ENCODE measurements at regions not wholly inside any gene's neighbourhood (a gene's known extent, or its start where the extent isn't known, plus 50 kb on each side); places are given as distances from the start of the nearest gene placed in this dataset.

DNA sequence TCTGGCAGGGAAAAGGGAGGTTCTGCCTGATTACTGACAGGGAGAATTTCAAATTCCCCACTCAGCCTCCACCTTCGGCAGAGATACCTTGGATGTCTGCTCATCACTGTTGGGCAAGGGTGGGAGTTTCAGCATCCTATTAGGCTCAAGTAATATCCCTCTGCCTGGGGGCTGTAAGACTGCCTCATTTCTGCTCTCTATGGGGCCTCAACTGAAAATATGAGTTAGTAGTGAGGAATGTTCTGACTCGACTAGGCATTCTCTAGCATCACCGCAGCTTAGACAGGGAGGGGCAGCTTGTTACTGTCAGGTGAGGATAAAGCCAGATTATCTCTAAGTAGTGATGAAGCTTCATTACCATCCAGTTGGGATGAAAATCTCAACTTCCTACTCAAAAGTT is 87.7 kb upstream of the LRP1B start:
- DNase-seq (no peak), ATAC-seq (ENCODE audit: low read depth) (no peak)
- TF ChIP-seq EZH2 (IDR thresholded peaks at IDR 0.05; ENCODE audit: borderline replicate concordance, insufficient read depth, low read depth, low read length, poor library complexity, severe bottlenecking) = no peak
- TF ChIP-seq, protein P1, sequence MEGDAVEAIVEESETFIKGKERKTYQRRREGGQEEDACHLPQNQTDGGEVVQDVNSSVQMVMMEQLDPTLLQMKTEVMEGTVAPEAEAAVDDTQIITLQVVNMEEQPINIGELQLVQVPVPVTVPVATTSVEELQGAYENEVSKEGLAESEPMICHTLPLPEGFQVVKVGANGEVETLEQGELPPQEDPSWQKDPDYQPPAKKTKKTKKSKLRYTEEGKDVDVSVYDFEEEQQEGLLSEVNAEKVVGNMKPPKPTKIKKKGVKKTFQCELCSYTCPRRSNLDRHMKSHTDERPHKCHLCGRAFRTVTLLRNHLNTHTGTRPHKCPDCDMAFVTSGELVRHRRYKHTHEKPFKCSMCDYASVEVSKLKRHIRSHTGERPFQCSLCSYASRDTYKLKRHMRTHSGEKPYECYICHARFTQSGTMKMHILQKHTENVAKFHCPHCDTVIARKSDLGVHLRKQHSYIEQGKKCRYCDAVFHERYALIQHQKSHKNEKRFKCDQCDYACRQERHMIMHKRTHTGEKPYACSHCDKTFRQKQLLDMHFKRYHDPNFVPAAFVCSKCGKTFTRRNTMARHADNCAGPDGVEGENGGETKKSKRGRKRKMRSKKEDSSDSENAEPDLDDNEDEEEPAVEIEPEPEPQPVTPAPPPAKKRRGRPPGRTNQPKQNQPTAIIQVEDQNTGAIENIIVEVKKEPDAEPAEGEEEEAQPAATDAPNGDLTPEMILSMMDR (IDR thresholded peaks at IDR 0.05) = no peak
- Histone ChIP-seq H3K36me3 (replicated peaks in 1 of 2; ENCODE audit: control extremely low read depth in 1 of 2, control insufficient read depth in 1 of 2, extremely low read depth in 1 of 2, insufficient read depth in 2 of 2, low read length in 1 of 2) (no peaks in the 10 kb centered on the region), H2AFZ (ENCODE audit: insufficient read depth, low read depth, low read length, poor library complexity, severe bottlenecking) (no peak overlapping the region), H4K20me1 (ENCODE audit: control insufficient read depth, insufficient read depth, low read length, poor library complexity, severe bottlenecking) (no peaks in the 10 kb centered on the region), H3K27ac (ENCODE audit: low read length in 2 of 2) (no peak overlapping the region), H3K27me3 (replicated peaks in 1 of 4; ENCODE audit: control extremely low read depth in 1 of 4, control insufficient read depth in 3 of 4, insufficient read depth in 4 of 4, low read length in 3 of 4) (no peaks in the 10 kb centered on the region), H3K4me3 (ENCODE audit: control extremely low read depth in 1 of 5, extremely low read depth in 1 of 5, insufficient read depth in 1 of 5, low read depth in 2 of 5, low read length in 4 of 5) (no peak overlapping the region), H3K9ac (ENCODE audit: low read length) (no peak overlapping the region), H3K4me1 (ENCODE audit: control insufficient read depth in 2 of 2, insufficient read depth in 2 of 2, low read length in 2 of 2) (no peaks in the 10 kb centered on the region), H3K4me2 (replicated peaks; ENCODE audit: low read depth, low read length, poor library complexity, severe bottlenecking) (no peak overlapping the region), H3K79me2 (ENCODE audit: control insufficient read depth, insufficient read depth, low read length) (no peaks in the 10 kb centered on the region), H3K9me3 (ENCODE audit: control extremely low read depth in 1 of 3, control insufficient read depth in 2 of 3, insufficient read depth in 1 of 3, low read length in 2 of 3) (no peaks in the 10 kb centered on the region)
- no peaks in the 10 kb centered on the region for H3K4me1 Mint-ChIP-seq
- intact Hi-C loops (cut with micrococcal nuclease) = no loop called here
- no peaks in the 10 kb centered on the region for H3K9me3 Mint-ChIP-seq (ENCODE audit: insufficient read depth)
- no peaks in the 10 kb centered on the region for H3K27me3 Mint-ChIP-seq
- 100% methylated on average over 2 of the region's 3 CpGs for WGBS (ENCODE audit: insufficient coverage)
- ChIA-PET CTCF (no interaction called here), POLR2A (no interaction called here)
- no peak overlapping the region for H3K4me3 Mint-ChIP-seq
- no peak overlapping the region for H3K27ac Mint-ChIP-seq

DNA sequence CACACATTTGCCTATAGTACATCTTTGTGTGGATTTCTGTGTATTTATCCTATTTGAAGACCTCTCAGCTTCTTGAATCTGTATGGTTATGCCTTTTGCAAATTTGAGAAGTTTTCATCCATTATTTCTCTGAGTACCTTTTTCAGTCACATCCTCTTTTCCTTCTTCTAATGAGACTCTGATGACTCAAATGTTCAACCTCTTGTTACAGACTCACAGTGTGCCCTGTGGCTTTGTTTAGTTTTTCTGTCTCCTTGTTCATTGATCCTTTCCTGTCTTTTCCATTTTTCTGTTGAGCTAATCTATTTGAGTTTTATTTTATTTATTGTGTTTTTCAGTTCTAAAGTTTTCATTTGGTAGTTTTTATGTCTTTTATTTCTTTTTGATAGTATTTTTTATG is 87.0 kb upstream of the LRP1B start:
- ChIA-PET CTCF (no interaction called here), POLR2A (no interaction called here)
- no peak for ATAC-seq (ENCODE audit: low read depth)
- TF ChIP-seq, protein P1 (IDR thresholded peaks at IDR 0.05) = no peak
- no peak for TF ChIP-seq EZH2 (IDR thresholded peaks at IDR 0.05; ENCODE audit: borderline replicate concordance, insufficient read depth, low read depth, low read length, poor library complexity, severe bottlenecking)
- Mint-ChIP-seq H3K27ac (no peak overlapping the region), H3K4me1 (no peaks in the 10 kb centered on the region), H3K4me3 (no peak overlapping the region), H3K9me3 (ENCODE audit: insufficient read depth) (no peaks in the 10 kb centered on the region), H3K27me3 (no peaks in the 10 kb centered on the region)
- H3K79me2 ChIP-seq (ENCODE audit: control insufficient read depth, insufficient read depth, low read length) = no peaks in the 10 kb centered on the region
- no peaks in the 10 kb centered on the region for H3K9me3 ChIP-seq (ENCODE audit: control extremely low read depth in 1 of 3, control insufficient read depth in 2 of 3, insufficient read depth in 1 of 3, low read length in 2 of 3)
- H3K4me3 ChIP-seq (ENCODE audit: control extremely low read depth in 1 of 5, extremely low read depth in 1 of 5, insufficient read depth in 1 of 5, low read depth in 2 of 5, low read length in 4 of 5) = no peak overlapping the region
- intact Hi-C loops (cut with micrococcal nuclease) = no loop called here
- no peak overlapping the region for H3K4me2 ChIP-seq (replicated peaks; ENCODE audit: low read depth, low read length, poor library complexity, severe bottlenecking)
- no peaks in the 10 kb centered on the region for H3K4me1 ChIP-seq (ENCODE audit: control insufficient read depth in 2 of 2, insufficient read depth in 2 of 2, low read length in 2 of 2)
- H3K27ac ChIP-seq (ENCODE audit: low read length in 2 of 2) = no peak overlapping the region
- H4K20me1 ChIP-seq (ENCODE audit: control insufficient read depth, insufficient read depth, low read length, poor library complexity, severe bottlenecking) = no peaks in the 10 kb centered on the region
- DNase-seq = no peak
- no peaks in the 10 kb centered on the region for H3K27me3 ChIP-seq (replicated peaks in 1 of 4; ENCODE audit: control extremely low read depth in 1 of 4, control insufficient read depth in 3 of 4, insufficient read depth in 4 of 4, low read length in 3 of 4)
- no peak overlapping the region for H2AFZ ChIP-seq (ENCODE audit: insufficient read depth, low read depth, low read length, poor library complexity, severe bottlenecking)
- H3K36me3 ChIP-seq (replicated peaks in 1 of 2; ENCODE audit: control extremely low read depth in 1 of 2, control insufficient read depth in 1 of 2, extremely low read depth in 1 of 2, insufficient read depth in 2 of 2, low read length in 1 of 2) = no peaks in the 10 kb centered on the region
- no peak overlapping the region for H3K9ac ChIP-seq (ENCODE audit: low read length)

All from B cell (primary cell).